K562 (cell line): ENCODE measurements at regions not wholly inside any gene's neighbourhood (a gene's known extent, or its start where the extent isn't known, plus 50 kb on each side); places are given as distances from the start of the nearest gene placed in this dataset.

ENCODE experiments used
- ATAC-seq: fragments of 200-7000 bp; cut with Tn5 transposase; 3 replicates; pipeline ENCODE4 v1.9.1; 2020; ENCODE audit warnings: moderate library complexity
- BruUV-seq: library from RNA; stranded (reverse); fragments of 400-500 nt; replicated peaks from 2 replicates; lab custom pipeline; 2021; lab: Mats Ljungman, UMichigan
- CTCF ChIA-PET: fragments of 300-600 bp; formaldehyde crosslinking; extraction: SDS; loops from one replicate; lab custom pipeline; 2021; ENCODE audit warnings: low intra/inter-chr PET ratio; lab: Yijun Ruan, JAX
- POLR2A ChIA-PET: fragments of 300-600, 350-650 bp; sonication (Branson Sonifier 250); formaldehyde crosslinking; extraction: SDS; loops from one replicate; lab custom pipeline; 2021; ENCODE audit warnings: antibody characterized with exemption, inconsistent platforms; lab: Yijun Ruan, JAX
- DNase-seq, 4 experiments: peaks; one replicate each; pipeline versions ENCODE4 v3.0.0 to v3.0.0-alpha.2; 2011 to 2018; ENCODE audit warnings: low spot score in 3 of 4, mixed read lengths in 3 of 4; ENCODE audit errors: extremely low read depth in 1 of 4
- FAIRE-seq: peaks from 2 replicates; lab custom pipeline; 2011; peaks lifted over from hg19 to GRCh38; lab: Jason Lieb, UNC
- H2AFZ ChIP-seq: 2 replicates; pipeline ENCODE4 v1.6.0; 2011; ENCODE audit warnings: low read depth, low read length, control low read depth, inconsistent platforms
- H3K27ac ChIP-seq: fragments of 200-600 bp; 3 replicates; pipeline ENCODE4 v1.8.0; 2011; ENCODE audit warnings: low read depth, mild to moderate bottlenecking, control low read depth, inconsistent platforms, low read length, moderate library complexity, mixed read lengths; ENCODE audit errors: extremely low read depth
- H3K27me3 ChIP-seq, 2 experiments: fragments of 300-600 bp in 1 of 2; 2 replicates in 1 of 2; 3 replicates in 1 of 2; pipeline versions ENCODE4 v1.6.0 to v1.8.0; 2011; ENCODE audit warnings: inconsistent platforms in 2 of 2, low read length in 2 of 2, mild to moderate bottlenecking in 1 of 2, mixed read lengths in 1 of 2, moderate library complexity in 1 of 2; ENCODE audit not compliant: control insufficient read depth in 2 of 2, insufficient read depth in 2 of 2
- H3K36me3 ChIP-seq: fragments of 300-600 bp; 3 replicates; pipeline ENCODE4 v1.8.0; 2011; ENCODE audit warnings: mild to moderate bottlenecking, low read length, inconsistent platforms; ENCODE audit not compliant: control insufficient read depth, insufficient read depth
- H3K4me1 ChIP-seq, 2 experiments: fragments of 200-600 bp in 1 of 2; replicated peaks in 1 of 2; 2 replicates in 1 of 2; 3 replicates in 1 of 2; pipeline versions ENCODE4 v1.5.1 to v1.8.0; 2011; ENCODE audit warnings: inconsistent platforms in 2 of 2, low read length in 2 of 2, mild to moderate bottlenecking in 1 of 2, mixed read lengths in 1 of 2, moderate library complexity in 1 of 2; ENCODE audit not compliant: control insufficient read depth in 2 of 2, insufficient read depth in 2 of 2
- H3K4me2 ChIP-seq: 2 replicates; pipeline ENCODE4 v1.6.1; 2011; ENCODE audit warnings: low read length, control low read depth, inconsistent platforms, mixed read lengths; ENCODE audit not compliant: insufficient read depth
- H3K4me3 ChIP-seq: fragments of 200-600 bp; sonication (generic), shearing (Covaris generic); 2 replicates; pipeline ENCODE4 v1.5.1; 2016; ENCODE audit warnings: control low read depth, inconsistent platforms
- H3K79me2 ChIP-seq: fragments of 200-600 bp; 3 replicates; pipeline ENCODE4 v1.8.0; 2011; ENCODE audit warnings: low read length, inconsistent platforms; ENCODE audit not compliant: control insufficient read depth, insufficient read depth
- H3K9ac ChIP-seq, 2 experiments: 2 replicates each; pipeline versions ENCODE4 v1.6.0 to v1.6.1; 2011; ENCODE audit warnings: low read depth in 2 of 2, low read length in 2 of 2, control low read depth in 1 of 2, inconsistent platforms in 1 of 2, mild to moderate bottlenecking in 1 of 2, mixed read lengths in 1 of 2; ENCODE audit not compliant: insufficient read depth in 1 of 2
- H3K9me1 ChIP-seq: one replicate; pipeline ENCODE4 v1.6.0; 2011; ENCODE audit warnings: inconsistent platforms, mild to moderate bottlenecking, low read length, moderate library complexity; ENCODE audit not compliant: control insufficient read depth, insufficient read depth
- H3K9me3 ChIP-seq: replicated peaks from 2 replicates; pipeline ENCODE4 v1.5.1; 2011; ENCODE audit warnings: low read depth, low read length, inconsistent platforms; ENCODE audit not compliant: control insufficient read depth, insufficient read depth
- H4K20me1 ChIP-seq: replicated peaks from 2 replicates; pipeline ENCODE4 v1.6.1; 2011; ENCODE audit warnings: low read length, inconsistent platforms, mixed read lengths; ENCODE audit not compliant: control insufficient read depth, insufficient read depth
- ARID3B ChIP-seq: fragments of 250-450 bp; sonication (Bioruptor Pico); IDR thresholded peaks from 2 replicates; pipeline ENCODE4 v1.4.0; 2020; ENCODE audit warnings: borderline replicate concordance
- CBX2 ChIP-seq: fragments of 200-600 bp; sonication (generic); IDR thresholded peaks from one replicate; pipeline ENCODE4 v1.6.1; 2012; ENCODE audit warnings: mild to moderate bottlenecking, low read length, inconsistent platforms; ENCODE audit not compliant: insufficient read depth, poor library complexity, severe bottlenecking
- HNRNPH1 ChIP-seq: fragments of 200-400 bp; formaldehyde crosslinking; optimal IDR thresholded peaks from 2 replicates; pipeline ENCODE3; 2017; ENCODE audit warnings: low read depth, mild to moderate bottlenecking, low read length, moderate library complexity
- PML ChIP-seq: IDR thresholded peaks from 2 replicates; pipeline ENCODE4 v1.6.1; 2012; ENCODE audit warnings: low read length, inconsistent platforms
- RB1 ChIP-seq: fragments of 450-650 bp; IDR thresholded peaks from 2 replicates; pipeline ENCODE4 v1.6.1; 2017; ENCODE audit warnings: low read depth, mild to moderate bottlenecking
- SRSF3 ChIP-seq: fragments of 200-400 bp; formaldehyde crosslinking; IDR thresholded peaks from 2 replicates; pipeline ENCODE4 v1.6.1; 2016; ENCODE audit warnings: mild to moderate bottlenecking, low read length, moderate library complexity; ENCODE audit not compliant: insufficient read depth
- ZFP1 ChIP-seq: fragments of 450-650 bp; formaldehyde crosslinking; IDR thresholded peaks from 2 replicates; pipeline ENCODE4 v1.4.0; 2020; ENCODE audit warnings: mild to moderate bottlenecking, mixed read lengths
- ZNF407 ChIP-seq: fragments of 450-650 bp; IDR thresholded peaks from 2 replicates; pipeline ENCODE4 v1.6.1; 2016; ENCODE audit warnings: low read depth
- ZNF507 ChIP-seq: conservative IDR thresholded peaks from 2 replicates; pipeline ENCODE4 v1.6.1; 2017; ENCODE audit warnings: missing genetic modification characterization, missing compliant biosample characterization
- ZNF644 ChIP-seq: fragments of 200-800 bp; sonication (Bioruptor generic); IDR thresholded peaks from 2 replicates; pipeline ENCODE4 v1.6.1; 2016; ENCODE audit warnings: low read depth, missing genetic modification characterization, missing compliant biosample characterization
- WGBS: fragments of 100-300 bp; shearing (Covaris generic); methylation state at CpG from one replicate; pipeline ENCODE4 v1.1.6; 2016; ENCODE audit warnings: low coverage, mixed read lengths; ENCODE audit not compliant: insufficient coverage; ENCODE audit errors: missing lambda C conversion rate; 5-methylcytosine and 5-hydroxymethylcytosine counted together
- in situ Hi-C: fragments of 300-500 bp; cut with MboI; formaldehyde crosslinking; loops from 4 replicates; pipeline ENCODE4 v1.15.0; 2018; ENCODE audit warnings: inconsistent platforms, mixed read lengths
- intact Hi-C: fragments of 100-400 bp; cut with micrococcal nuclease; formaldehyde crosslinking; loops from 2 replicates; pipeline ENCODE4 v1.14.2; 2022

- H3K79me2 ChIP-seq: no peaks in the 10 kb centered on the region
- no peak for DNase-seq
- H3K4me3 ChIP-seq: no peak overlapping the region
- no peak overlapping the region for H3K27ac ChIP-seq
- H3K9me1 ChIP-seq: no peaks in the 10 kb centered on the region
- ChIA-PET CTCF (no interaction called here), POLR2A (no interaction called here)
- TF ChIP-seq ZNF407 (no peak), SRSF3 (no peak), CBX2 (no peak), ARID3B (no peak), PML (no peak), ZNF507 (tag) (no peak), ZFP1 (CRISPR knock-in tag) (no peak), HNRNPH1 (no peak), RB1 (no peak), ZNF644 (tag) (no peak)
- H3K9ac ChIP-seq: no peak overlapping the region
- 3% methylated on average over 2 of the region's 2 CpGs for WGBS
- intact Hi-C loops (no loop called here), in situ Hi-C loops (no loop called here)
- no peaks in the 10 kb centered on the region for H3K36me3 ChIP-seq
- no peak overlapping the region for H3K4me2 ChIP-seq
- no peaks in the 10 kb centered on the region for H3K27me3 ChIP-seq
- no peak for ATAC-seq
- H3K9me3 ChIP-seq: no peaks in the 10 kb centered on the region
- H3K4me1 ChIP-seq: no peaks in the 10 kb centered on the region
- no peak for FAIRE-seq
- no TSS peak for BruUV-seq
- H4K20me1 ChIP-seq: no peaks in the 10 kb centered on the region
- no peak overlapping the region for H2AFZ ChIP-seq
These were observed 758.1 kb upstream of the EPHA7 start for GRCh38 chr6:94177429-94177828.
